Fibroblast of peridontal ligament (primary cell): ENCODE measurements at regions not wholly inside any gene's neighbourhood (a gene's known extent, or its start where the extent isn't known, plus 50 kb on each side); places are given as distances from the start of the nearest gene placed in this dataset.
A peak's percentile ranks its signal among the peaks of the same experiment; 100 is the strongest.
"Not testable (repeated sequence)": the region's sequence is repeated elsewhere in the genome, so short reads cannot be mapped to it uniquely, and the experiment has no call there.

Experiments
- DNase-seq: peaks from one replicate; pipeline ENCODE4 v3.0.0-alpha.2; 2010; ENCODE audit errors: extremely low read depth

GRCh38 chr16:70014915-70015314, 63.8 kb downstream of the CLEC18A start:
- peak; percentile 3 for DNase-seq

GRCh38 chr16:70016751-70017150, 65.6 kb downstream of the CLEC18A start:
- DNase-seq, result peak; percentile 22

DNA sequence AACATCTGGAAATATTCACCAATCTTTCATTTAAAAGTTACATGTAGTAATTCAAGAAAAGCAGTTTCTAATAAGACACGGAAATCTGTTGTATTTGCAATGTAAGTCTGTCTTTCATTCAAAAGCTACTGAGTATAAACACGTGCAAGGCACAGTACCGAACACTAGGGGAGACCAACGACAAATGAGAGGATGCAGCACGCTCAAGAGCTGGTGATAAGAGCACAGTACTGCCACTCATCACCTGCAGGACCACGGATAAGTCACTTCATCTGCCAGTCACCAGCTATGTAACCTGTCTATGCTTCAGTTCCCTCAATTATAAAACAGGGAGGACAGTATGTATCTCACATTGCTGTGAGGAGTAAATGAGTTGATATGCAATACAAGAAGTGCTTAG, 67.1 kb downstream of the CLEC18A start:
- peak; percentile 5 for DNase-seq

GRCh38 chr16:70023207-70023606, 72.1 kb downstream of the CLEC18A start:
- DNase-seq, result peak; percentile 7

DNA sequence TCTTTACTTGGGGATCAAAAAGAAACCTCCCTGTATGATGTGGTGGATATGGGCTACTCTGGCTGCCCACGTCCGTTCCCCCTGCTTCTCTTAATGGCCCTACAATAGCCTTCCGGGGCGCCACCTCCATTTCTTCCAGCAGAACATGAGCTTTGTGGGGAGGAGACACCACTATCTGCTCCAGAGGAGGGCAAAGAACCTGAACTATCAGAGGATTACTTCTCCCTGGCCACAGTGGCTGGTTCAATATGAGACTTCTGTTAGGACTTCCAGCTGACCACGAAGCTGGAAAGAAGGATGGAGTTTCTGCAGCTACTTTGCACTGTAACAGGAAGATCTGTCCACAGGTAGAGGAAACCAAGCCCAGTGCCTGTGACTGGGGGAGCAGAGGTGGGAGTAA, 72.8 kb downstream of the CLEC18A start:
- not testable (repeated sequence) for DNase-seq

- peak; percentile 60 for DNase-seq
These were observed 75.2 kb downstream of the CLEC18A start for GRCh38 chr16:70026165-70026854.

DNA sequence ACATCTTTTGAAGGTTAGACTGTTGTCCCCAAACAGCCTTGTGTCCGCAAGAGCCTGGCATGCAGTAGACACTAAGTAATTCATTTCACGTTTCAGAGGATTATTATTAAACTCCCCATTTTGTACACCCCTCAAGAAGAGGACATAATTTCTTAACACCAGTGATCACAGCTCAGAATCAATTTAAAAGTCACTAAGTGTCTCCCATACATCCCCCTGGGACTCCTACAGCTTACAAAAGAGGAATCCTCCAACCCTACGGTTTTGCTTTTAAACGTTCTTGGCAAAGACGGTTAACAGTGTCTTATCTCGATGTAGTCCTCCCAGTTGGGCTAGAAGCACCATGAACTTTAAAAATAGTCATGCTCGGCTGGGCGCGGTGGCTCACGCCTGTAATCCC, 81.2 kb upstream of the PDPR start:
- DNase-seq, result not testable (repeated sequence)

DNA sequence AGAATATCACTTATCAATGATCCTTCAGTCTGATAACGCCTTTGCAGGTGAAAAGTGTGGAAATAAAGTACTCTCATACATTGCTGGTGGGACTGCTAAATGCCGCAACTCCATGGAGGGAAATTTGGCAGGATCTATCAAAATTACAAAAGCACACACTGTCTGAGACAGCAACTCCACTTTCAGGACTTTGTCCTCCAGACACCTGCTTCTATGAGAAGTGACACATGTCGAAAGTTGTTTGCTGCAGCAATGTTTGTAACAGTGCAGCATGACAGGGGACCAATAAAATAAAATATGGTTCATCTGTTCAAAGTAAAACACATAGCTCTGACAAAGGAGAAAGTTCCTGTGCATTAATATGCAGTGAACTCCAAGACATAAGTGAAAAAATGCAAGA, 76.2 kb upstream of the PDPR start:
- DNase-seq, result not testable (repeated sequence)

- DNase-seq, result not testable (repeated sequence)
These were observed 73.6 kb upstream of the PDPR start for GRCh38 chr16:70040554-70040953.

DNA sequence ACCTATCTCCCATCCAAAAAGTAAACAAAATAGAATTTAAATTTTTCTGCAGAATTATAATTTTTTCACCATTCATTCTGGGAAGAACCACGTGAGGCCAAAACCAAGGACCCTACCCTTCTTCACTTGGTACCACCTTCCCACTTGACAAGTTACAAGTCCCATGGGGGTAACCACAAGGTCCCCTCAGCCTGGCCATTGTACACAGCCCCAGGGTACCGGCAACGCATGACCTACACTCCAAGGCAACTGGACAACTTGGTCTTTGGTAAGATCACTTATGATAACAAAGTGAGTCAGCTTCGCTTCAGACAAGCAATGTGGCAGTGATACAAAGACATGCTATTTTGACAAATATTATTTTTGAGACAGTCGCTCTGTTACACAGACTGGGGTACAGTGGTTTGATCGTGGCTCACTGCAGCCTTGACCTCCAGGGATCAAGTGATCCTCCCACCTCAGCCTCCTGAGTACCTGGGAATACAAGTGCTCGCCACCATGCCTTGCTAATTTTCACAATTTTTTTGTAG, 70.5 kb upstream of the PDPR start:
- DNase-seq, result not testable (repeated sequence)

DNA sequence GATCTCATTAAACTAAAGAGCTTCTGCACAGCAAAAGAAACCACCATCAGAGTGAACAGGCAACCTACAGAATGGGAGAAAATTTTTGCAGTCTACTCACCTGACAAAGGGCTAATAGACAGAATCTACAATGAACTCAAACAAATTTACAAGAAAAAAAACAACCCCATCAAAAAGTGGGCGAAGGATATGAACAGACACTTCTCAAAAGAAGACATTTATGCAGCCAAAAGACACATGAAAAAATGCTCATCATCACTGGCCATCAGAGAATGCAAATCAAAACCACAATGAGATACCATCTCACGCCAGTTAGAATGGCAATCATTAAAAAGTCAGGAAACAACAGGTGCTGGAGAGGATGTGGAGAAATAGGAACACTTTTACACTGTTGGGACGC, 67.6 kb upstream of the PDPR start:
- not testable (repeated sequence) for DNase-seq

DNA sequence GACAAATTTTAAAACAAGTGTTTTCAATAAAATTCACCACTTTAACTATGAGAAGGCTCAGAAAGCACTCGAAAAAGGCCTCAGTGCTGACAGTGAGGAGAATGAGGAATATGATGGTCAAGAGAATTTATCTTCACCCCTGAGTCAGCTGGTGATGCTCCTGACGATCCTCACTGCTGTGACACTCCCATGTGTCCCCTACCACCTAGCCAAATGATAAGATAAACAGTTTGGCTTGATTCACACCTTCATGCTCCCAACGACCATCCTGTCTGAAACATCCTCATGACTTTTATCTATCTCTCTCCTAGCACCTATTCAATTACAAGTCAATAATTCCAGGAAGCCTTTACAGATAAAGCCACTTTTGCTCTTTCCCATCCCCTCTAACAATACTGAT, 66.0 kb upstream of the PDPR start:
- not testable (repeated sequence) for DNase-seq

DNA sequence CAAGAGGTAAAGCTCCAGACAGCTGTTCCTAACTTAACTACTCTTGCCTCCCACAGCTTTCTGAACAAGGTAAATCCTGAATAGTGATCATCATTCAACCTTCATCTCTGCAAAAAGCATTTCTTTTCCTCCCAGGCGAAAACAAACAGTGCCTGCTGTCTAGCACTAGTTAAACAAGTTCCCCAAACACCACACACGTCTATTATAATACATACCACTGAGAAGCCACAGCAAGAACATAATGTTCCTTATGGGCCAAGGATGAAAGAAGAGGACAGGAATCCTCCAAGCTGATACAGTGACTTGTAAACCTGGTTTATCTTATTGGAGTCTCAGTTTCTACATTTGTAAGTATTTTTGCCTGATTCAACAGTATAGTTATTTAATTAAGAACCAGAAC, 56.1 kb upstream of the PDPR start:
- not testable (repeated sequence) for DNase-seq

DNA sequence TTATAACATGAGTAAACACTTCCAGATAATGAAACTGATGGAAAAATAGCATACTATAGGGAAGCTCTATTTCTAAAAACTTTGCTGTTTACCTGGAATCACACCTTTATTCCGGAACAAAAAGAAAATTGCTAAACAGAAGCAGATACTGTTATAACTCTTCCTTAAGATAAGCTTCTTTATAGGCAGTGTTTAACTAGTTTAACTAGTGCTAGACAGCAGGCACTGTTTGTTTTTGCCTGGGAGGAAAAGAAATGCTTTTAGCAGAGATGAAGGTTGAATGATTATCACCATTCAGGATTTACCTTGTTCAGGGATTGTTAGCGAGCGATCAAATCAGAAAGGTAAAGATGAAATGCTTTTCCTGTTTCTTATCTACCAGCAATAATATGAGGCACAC, 54.7 kb upstream of the PDPR start:
- not testable (repeated sequence) for DNase-seq

GRCh38 chr16:70060521-70061027, 53.6 kb upstream of the PDPR start:
- not testable (repeated sequence) for DNase-seq

GRCh38 chr16:70061671-70062218, 52.4 kb upstream of the PDPR start:
- DNase-seq, result not testable (repeated sequence)

GRCh38 chr16:70062947-70063346, 51.2 kb upstream of the PDPR start:
- peak; percentile 3 for DNase-seq
